ENCODE measurements at regions not wholly inside any gene's neighbourhood (a gene's known extent, or its start where the extent isn't known, plus 50 kb on each side); places are given as distances from the start of the nearest gene placed in this dataset.

- Histone ChIP-seq H3K4me2 (ENCODE audit: control insufficient read depth, insufficient read depth) (no peak overlapping the region), H3K36me3 (ENCODE audit: control insufficient read depth in 2 of 2, insufficient read depth in 2 of 2, low read length in 1 of 2) (no peaks in the 10 kb centered on the region), H3K4me3 (no peak overlapping the region), H4K20me1 (ENCODE audit: control insufficient read depth, insufficient read depth) (no peaks in the 10 kb centered on the region), H3K9me3 (replicated peaks; ENCODE audit: control insufficient read depth, insufficient read depth, low read length) (no peaks in the 10 kb centered on the region; the same call in 2 of the 3 replicates), H3K27ac (ENCODE audit: control insufficient read depth, insufficient read depth) (no peak overlapping the region), H3K4me1 (ENCODE audit: control insufficient read depth, insufficient read depth, low read length) (no peaks in the 10 kb centered on the region), H3K79me2 (ENCODE audit: control insufficient read depth, insufficient read depth, low read length) (no peaks in the 10 kb centered on the region), H3K27me3 (replicated peaks in 1 of 2; ENCODE audit: control insufficient read depth in 2 of 2, insufficient read depth in 2 of 2, low read length in 1 of 2) (no peaks in the 10 kb centered on the region), H2AFZ (ENCODE audit: control insufficient read depth, low read depth, low read length) (no peak overlapping the region), H3K9ac (ENCODE audit: control insufficient read depth, insufficient read depth, low read length) (no peak overlapping the region)
- FAIRE-seq (no peak), ATAC-seq (no peak), DNase-seq (ENCODE audit: low read depth, low spot score) (no peak)
- intact Hi-C loops (cut with micrococcal nuclease; ENCODE audit: unreplicated experiment), result no loop called here
- ChIA-PET RAD21 (ENCODE audit: unreplicated experiment) (interaction anchor here (1.0 to 4.3 kb wide), 6 partner anchors 14 to 308 kb away, joined by 3 to 23 read pairs (median 6); no protein-coding TSS in a partner anchor), POLR2A (no interaction called here), SMC1A (ENCODE audit: uncharacterized antibody, unreplicated experiment) (interaction anchor here (0.9 to 3.5 kb wide), 12 partner anchors 11 to 433 kb away, joined by 3 to 31 read pairs (median 3); partner anchors contain the start of gene NOL4), CTCF (interaction anchor here (0.7 to 3.7 kb wide), 7 partner anchors 29 to 514 kb away, joined by 3 to 26 read pairs (median 9); no protein-coding TSS in a partner anchor)
- no TSS peak for BruUV-seq (replicated peaks)
- no peak for TF ChIP-seq POLR2AphosphoS2 (IDR thresholded peaks at IDR 0.05; ENCODE audit: low read depth, low read length)
- TF ChIP-seq MEF2B (IDR thresholded peaks at IDR 0.05; ENCODE audit: partially characterized antibody, poor library complexity, severe bottlenecking), result peak; percentile 35
- peak in 1 of 3 experiments; percentile 9; a peak in 1 of 6 replicates for TF ChIP-seq CTCF (IDR thresholded peaks at IDR 0.05 in 2 of 3, conservative IDR thresholded peaks at IDR 0.05 in 1 of 3; ENCODE audit: control insufficient read depth in 2 of 3, extremely low read depth in 1 of 3, insufficient read depth in 1 of 3, low read depth in 3 of 3, low read length in 3 of 3)
- in situ Hi-C loops (cut with MboI), result no loop called here
- WGBS (ENCODE audit: insufficient coverage, insufficient replicate concordance, low lambda C conversion rate, missing lambda C conversion rate), result 0% methylated on average over 1 of the region's 1 CpG
These were observed 127.9 kb upstream of the NOL4 start for GRCh38 chr18:34352385-34353163.

Data from GM12878 (cell line).